Daoy (cell line): ENCODE measurements at regions not wholly inside any gene's neighbourhood (a gene's known extent, or its start where the extent isn't known, plus 50 kb on each side); places are given as distances from the start of the nearest gene placed in this dataset.
A peak's percentile ranks its signal among the peaks of the same experiment; 100 is the strongest.

ENCODE experiments used
- DNase-seq: peaks from one replicate; pipeline ENCODE4 v3.0.0-alpha.2; 2015; ENCODE audit warnings: low read depth

DNA sequence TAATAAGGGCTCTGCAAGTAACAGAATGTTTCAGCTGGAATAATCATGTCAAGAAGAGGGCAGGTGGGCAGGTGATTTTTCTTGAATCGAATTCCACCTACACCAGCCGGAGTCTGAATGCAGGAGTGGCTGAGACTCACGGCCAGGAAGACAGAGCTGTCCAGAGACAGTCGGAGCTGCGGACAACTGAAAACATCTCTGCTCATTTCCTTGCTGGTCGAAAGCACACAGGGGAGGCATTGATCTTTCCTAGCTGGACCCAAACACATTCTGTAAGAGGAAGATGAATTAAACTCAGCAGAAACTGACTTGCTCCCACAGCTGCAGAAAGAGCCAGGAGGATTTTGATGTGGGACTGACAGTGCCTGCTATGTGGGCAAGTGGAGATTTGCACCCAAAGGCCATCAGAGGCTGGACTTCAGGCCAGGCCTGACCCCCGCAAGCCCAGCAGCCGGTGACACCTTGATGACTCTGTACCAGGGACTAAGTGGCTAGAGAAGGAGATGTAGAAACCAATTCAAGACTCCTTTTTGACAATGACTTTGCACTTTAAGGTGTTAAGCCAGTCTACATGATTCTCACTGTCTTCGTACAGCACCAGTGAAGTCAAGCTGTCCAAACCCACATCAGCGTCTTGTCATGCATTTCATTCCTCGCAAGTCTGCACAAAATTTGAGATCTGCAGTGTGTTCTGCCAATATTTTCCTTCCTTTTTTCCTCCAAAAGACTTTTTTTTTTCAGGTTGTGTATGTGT, 169.4 kb downstream of the TEX36 start:
- no peak for DNase-seq

DNA sequence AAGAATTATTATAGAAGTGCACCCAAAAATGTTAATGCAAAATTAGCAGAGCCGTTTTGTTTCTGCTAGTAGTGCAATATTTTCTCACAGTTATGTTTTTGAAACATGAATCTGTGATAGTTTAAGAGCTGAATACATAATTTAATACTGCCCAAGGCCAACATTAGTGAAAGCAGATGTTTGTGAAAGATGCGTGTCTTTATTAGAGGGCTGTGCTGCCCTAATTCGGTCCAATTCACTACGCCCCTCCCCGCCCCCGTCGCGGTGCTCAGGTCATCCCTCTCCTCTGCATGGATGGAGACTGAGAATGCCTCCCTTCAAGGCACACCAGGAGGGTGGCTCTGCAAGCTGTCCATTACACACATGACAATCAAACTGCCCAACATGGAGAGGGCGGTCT, 172.0 kb downstream of the TEX36 start:
- DNase-seq = no peak

DNA sequence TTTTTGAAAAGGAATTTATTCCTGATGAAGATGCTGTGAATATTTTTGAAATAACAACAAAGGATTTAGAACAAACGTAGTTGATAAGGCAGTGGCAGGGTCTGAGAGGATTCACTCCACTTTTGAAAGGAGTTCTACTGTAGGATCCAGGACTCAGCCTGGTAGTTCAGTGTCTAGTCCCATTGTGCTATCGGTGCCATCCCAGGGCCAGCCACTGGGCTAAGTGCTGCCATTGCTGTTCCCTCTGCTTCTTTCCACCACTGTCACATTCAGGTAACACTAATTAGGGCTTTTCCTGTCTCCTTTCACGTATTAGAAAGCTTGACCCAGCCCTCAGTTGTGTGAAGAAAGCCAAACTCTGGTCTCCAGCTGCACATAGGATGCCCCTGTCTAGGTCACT, 177.3 kb downstream of the TEX36 start:
- no peak for DNase-seq

DNA sequence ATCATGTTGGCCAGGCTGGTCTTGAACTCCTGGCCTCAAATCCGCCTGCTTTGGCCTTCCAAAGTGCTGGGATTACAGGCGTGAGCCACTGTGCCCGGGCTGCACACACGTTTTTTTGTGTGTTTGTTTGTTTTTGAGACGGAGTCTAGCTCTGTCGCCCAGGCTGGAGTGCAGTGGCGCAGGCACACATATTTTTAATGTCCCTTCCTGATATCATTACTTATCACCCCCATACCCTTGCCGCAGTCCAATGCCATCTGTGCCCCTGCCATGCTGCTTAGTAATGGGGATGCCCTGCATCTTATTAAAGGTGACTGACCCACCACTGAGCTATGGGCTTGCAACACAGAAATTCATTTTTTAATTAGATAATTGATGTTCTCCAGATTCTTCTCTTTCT, 180.7 kb downstream of the TEX36 start:
- no peak for DNase-seq

DNA sequence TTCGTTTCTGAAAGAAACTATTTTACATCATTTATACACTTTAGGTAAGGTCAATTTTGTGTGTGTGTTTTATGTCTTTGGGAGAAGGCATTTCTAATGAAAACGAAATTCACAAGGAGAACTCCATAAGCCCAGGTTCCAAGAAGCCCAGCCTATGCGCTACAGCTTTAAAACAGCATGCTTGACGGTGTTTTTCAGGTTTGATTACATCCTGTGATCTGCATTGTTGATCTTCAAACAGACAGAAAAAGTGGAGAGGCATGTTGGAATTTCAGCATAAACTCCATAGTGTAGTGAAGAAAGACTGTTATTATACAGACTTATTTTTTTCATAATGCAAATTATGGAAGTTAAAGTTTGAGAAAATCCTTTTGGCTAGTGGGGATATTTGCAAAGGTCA, 187.6 kb downstream of the TEX36 start:
- DNase-seq = no peak

DNA sequence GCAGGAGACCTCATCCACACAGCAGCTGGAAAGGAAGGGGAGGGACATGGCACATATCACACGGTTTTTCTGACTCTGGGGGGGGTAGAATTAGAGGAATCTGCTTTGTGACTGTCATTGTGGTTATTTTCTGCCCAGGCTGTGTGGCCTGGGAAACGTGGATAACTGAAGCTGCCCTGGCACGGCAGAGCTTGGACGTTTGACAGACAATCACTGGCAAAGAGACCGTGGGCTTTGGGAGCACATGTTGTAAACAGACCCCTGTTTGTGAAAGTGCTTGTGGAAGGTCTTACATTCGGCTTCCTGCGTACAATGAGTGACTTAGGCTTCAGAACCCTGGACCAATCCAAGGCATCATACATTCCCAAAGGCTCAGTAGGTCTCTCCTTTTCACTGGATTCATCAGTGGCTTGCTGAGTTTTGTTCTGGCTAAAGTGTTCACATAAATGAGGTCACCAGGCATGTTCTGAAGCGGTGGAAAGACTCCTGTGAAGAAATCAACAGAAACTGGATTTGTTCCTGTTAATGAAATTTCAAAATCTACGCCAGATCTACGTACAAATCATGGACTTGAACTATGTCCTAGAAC, 188.2 kb downstream of the TEX36 start:
- no peak for DNase-seq

DNA sequence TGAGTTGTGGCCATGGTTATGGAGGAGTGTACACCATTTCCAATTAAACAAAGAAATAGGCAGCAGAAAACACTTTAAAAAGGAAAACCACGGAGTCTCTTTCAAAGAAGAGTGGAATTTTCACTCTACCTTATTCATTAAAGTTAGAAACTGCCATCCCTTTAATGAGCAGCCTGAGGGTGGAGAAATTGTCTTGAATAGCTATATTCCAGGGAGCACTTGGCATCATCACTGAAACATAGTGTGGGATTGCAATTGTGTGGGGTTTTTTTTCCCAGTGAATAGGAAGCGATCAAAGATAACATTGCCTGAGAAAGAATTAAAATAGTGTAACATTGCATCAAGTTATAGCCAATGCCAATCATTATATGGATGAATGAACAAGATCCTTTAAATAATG, 191.6 kb downstream of the TEX36 start:
- no peak for DNase-seq

DNA sequence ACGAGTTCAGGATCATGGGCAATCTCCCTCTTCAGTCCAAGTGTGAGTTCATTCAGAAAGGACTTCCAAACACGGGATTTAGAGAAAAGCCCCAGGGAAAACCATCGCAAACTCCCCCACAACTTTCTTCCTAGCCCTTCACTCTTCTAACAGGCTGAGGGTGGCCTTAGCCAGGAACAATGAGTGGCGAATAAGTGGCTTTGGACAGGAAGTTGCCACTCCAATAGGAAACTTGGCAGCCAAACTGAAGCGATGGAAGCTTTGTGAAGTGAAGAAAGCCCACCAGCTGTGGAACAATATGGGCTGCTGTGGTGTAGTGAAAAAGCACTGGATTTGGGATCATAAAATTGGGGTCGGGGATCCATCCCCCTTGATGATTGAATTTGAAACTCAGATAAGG, 193.2 kb downstream of the TEX36 start:
- DNase-seq = no peak

DNA sequence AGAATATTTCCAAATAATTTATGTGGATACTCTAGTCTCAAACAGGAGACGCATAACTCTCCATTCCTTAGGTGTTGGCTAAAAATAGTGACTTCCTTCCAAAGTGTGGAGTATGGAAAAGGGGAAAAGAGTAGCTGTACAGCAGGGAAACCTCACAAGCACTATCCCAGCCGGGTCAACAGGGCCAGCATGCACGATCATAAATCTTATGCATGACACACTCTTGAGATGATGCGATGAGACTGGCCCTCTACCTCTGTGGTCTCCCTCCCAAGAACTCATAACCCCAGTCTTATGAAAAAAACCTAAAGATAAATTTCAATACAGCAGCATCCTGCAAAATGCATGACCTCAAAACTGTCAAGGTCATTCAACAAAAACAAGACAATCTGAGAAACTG, 197.3 kb downstream of the TEX36 start:
- DNase-seq = no peak

DNA sequence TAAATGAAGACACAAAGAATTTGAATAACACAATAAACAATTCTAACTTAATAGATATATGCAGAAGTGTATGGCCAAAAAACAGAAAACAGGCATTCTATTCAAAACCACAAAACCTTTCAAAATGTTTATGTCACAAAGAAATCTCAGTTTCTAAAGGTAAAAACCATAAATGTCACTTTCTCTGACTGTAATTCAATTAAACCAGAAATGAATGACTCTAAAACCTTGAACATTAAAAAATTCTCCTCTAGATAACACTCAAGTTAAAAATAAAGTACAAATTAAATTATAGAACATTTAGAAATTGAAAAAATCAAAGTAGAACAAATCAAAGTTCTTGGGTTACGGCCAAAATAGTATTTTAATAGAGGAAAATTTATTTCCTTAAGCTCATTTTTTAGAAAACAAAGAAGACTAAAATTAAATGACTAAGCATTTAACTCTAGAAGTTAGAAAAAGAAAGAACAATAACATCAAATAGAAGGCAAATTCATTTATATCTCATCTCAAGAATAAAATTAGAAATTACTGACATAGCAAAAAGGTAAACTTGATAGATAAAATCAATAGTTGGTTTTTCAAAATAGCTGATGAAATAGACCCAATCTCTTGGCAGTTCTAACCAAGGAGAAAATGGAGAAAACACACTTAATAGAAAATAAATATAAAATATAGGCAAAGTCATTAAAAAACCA, 198.8 kb downstream of the TEX36 start:
- no peak for DNase-seq

DNA sequence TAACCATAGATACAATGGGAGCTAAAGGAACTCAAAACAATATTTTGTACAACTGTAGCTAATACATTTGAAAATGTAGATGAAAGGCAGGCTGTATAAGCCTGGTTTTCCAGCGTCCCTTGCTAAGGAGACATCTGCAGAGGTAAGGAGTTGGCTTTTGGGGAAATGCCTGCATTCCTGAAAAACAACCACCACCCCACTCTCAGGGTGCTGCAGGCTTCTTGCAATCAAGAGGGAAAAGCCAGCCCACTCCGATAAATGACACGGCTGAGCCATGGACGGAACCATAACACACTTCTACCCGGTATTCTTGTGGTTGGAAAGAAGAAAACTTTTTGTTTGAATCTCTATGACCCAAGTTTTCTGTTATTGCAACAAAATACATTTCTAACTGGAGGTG, 200.3 kb downstream of the TEX36 start:
- no peak for DNase-seq

DNA sequence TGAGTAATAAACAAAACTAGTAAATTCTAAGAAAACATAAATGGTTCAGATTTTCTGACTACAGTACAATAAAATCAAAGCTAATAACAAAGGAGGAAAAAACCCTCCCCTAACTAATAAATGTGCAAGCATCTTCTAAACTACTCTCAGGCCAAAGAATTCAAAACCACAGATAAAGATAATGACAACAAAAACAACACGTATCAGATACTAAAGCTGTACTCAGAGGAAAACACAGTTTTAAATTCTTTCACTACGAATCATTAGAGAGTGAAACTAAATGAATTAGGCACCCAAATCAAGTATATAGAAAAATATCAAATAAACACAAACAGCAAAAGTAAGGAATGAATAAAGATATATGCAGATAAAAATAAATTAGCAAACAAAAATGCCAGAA, 200.9 kb downstream of the TEX36 start:
- DNase-seq = no peak

DNA sequence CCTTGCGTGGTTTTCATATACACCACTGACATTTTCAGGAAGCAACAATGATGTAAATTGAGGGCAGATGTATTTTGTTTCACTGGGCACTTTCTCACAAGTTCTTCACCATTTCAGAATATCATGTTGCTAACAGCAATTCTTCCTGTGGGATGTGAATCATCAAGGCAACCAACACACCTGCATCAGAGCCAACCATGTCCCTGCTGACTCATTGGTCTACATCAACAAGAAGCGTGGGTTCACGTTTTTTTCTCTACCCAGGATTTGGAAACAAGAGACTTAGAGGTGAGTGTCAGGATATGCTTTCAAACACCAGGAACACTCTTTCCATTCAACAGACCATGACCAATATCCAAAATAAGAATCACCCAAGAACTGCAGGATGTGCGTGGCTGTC, 203.9 kb downstream of the TEX36 start:
- DNase-seq = peak; percentile 70

DNA sequence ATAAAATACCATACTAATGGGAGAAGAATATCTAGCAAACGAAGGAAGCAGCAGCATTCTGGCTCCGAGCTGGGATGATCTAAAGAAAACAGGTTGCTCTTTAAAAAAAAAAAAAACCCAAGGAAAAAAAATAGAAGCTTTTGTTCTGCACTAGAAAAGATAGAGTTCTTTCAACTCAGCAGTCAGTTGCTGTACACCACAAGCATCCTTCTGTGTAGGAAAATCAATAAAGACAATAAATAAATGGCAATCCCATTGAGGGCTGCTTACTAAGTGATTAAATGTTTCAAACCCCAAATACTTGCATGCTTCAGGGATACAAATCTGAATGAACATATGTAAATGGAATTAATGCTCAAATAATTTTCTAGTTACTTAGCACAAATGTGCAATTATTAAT, 207.1 kb downstream of the TEX36 start:
- no peak for DNase-seq

DNA sequence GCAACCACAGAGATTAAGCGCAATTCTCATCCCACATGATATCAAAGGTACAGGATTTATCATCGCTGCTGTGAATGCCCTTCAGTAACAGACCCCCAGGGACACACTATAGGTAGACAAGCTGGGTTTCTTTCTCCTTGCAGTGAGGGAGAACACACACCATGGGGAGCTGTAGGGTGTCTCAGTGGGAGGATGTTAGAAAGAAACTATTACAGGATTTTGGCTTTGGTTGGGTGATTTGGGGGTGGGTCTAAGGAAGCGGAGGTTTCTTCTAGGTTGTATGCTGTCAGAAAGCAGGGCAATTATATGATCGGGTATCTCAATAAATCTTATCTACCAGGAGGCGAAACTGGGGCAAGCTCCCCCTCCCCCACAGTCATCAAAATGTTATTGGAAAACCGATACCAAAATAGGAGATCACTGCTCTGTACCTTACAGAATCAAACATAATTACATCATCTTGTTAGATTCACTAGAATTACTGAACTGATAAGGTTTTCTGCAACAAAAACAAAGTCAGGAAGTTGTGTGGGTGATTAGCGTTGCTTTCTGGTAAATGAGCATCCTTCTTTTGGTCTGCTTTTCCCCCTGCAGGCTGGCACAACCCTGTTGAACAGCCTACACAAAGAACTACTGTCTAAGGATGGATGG, 209.7 kb downstream of the TEX36 start:
- no peak for DNase-seq

DNA sequence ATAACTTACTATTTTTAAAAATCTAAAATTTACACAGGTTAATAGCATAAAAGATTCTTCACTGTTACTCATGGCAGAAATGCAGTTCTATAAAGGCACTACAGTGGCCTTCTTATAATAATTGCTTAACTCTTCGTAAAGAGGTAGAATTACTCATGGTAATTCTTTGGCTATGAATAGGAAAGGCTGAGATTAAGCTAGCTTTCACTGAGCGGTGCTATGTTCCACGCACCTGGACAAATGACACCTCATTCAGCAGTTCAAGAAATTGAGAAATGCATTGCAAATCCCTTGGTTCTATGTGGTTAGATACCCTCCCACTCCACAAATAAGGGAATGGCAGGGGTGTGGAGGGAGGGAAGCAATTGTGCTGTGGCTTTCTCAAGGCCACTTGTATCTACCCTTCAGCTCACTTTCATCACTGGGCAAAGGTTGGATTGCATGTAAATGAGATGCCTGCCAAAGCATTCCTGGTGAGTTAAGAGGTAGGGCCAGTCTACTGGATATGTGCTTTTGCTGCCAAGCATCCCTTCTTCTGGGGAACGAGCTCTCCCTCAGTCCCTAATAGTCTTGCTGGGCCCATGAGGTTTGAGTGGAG, 210.9 kb downstream of the TEX36 start:
- no peak for DNase-seq

DNA sequence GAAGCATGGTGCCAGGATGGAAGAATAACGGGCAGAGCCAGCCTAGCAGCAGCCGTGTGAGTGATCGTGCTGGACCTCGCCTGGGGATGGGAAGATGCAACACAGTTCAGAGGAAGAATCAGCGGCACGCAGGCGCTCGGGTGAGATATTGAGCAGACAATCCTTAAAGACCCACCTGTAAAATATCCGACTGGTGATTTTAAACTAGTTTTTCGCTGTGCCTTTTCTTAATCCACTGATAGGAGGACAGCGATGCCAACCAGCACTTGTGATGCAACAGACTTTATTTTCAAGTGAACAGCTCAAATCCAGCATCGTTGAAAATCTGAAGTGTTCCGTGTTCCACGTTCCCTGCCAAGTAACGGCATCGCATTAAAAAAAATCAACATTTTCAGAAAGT, 214.7 kb downstream of the TEX36 start:
- no peak for DNase-seq

DNA sequence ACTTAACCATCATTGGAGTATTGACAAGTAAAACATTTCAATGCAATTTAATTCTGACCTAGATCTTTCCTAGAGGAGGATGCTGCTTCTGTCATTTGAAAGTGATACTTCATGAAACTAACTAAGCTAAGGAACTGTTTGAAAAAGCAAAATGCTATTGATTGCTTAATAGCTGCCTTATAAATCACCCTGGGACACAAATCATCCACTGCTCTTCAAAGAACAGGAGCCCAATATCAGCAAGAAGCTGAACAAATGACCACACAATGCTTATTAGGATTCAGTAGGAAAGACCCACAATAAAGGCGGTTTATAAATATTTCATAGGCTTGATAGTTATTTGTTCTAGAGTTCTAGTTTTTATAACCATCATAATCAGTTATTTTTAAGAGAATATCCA, 216.3 kb downstream of the TEX36 start:
- DNase-seq = no peak

DNA sequence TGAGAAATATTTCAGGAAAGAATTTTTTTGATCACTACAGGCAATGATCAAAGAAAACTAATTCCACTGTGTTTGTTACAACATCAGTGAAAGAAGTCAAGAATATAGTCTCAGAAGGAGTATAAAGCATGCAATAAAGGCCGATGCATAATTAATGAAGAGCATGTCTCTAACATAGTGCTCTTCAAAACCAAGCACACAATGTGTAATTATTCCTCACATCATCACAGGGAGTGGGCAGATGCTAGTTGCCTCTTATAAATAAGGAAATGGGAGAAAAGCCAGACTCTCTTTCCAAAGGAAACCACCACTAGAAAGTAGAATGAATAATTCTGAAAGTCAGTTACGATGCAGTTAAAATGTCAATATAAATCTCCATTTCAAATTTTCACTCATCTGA, 220.1 kb downstream of the TEX36 start:
- DNase-seq = no peak

DNA sequence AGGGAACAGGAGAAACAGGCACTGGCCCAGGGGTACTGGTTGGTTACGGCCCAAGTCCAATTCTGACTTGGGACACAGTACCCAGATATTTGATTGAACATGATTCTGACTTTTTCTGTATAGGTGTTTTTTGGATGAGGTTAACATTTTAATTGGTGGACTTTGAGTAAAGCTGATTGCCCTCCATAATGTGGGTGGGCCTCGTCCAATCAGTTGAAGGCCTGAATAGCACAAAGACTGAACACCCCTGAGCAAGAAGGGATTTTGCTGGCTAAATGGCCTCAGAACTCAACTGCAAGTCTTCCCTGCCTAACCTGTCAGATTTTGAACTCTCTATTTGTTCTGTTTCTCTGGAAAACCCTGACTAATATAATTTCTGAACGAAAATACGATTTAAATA, 222.6 kb downstream of the TEX36 start:
- no peak for DNase-seq

DNA sequence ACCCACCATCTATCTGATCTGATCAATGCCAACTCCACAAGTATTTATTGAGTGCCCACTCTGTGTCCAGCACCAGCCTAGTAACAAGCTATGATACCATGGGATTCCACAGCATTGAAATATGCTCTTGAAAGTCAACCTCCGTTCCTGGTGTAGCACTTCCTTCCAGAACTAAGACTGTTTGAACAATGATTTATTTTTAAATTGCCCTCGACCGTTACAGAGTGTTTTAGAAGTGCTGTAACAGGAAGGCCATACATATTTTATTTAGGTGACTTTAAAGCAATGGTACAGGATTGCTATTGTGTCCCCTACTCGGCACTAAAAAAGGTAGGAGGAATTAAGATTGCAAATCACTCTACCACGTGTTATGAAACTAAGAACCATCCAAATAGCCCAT, 225.6 kb downstream of the TEX36 start:
- DNase-seq = no peak

DNA sequence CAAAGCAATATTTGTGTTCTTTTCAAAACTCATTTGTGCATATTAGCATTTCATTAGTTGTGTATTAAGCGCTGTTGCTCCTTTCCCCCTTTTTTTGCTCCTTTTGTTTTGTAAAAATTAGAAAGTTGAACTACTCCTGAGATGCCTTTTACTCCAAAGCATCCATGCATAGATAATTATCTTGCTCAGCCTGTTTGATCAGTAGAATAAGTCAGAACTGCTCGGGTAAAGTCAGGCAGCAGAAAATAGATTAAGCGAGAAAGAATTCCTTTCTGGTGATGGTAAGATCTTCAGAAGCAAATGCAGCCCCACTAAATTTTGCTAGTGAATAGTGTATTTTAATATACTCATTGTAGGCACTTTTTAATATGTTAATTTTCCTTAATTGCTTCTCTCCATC, 227.1 kb downstream of the TEX36 start:
- DNase-seq = no peak

DNA sequence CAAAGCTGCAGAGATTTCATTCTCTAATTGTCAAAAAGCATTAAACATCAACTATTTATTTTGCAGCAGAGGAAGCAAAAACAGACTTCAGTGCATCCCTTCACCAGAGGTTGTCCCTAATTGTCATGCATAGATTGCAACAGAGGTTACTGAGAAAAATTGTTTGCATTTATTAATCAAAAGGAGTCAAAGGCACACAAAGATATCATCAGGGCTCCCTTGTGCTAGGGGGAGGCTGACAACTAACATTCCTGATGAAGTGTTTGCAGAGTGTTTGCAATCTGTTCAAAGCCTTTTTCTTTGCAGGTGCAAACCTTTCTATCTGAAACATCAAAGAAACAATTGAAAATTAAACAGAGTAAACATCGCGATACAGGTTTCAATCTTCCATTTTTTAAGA, 227.5 kb downstream of the TEX36 start:
- no peak for DNase-seq
